ENCODE measurements at regions not wholly inside any gene's neighbourhood (a gene's known extent, or its start where the extent isn't known, plus 50 kb on each side); places are given as distances from the start of the nearest gene placed in this dataset.

- TF ChIP-seq CTCF (IDR thresholded peaks at IDR 0.05; ENCODE audit: low read depth, low read length, poor library complexity, severe bottlenecking): no peak
- no peak for TF ChIP-seq EZH2phosphoT487 (IDR thresholded peaks at IDR 0.05; ENCODE audit: borderline replicate concordance, low read length)
Observed at GRCh38 chr1:184811439-184812111, 56.9 kb upstream of the EDEM3 start.

Data from DOHH2 (cell line).